SH-SY5Y (cell line): ENCODE measurements at regions not wholly inside any gene's neighbourhood (a gene's known extent, or its start where the extent isn't known, plus 50 kb on each side); places are given as distances from the start of the nearest gene placed in this dataset.

Source experiments
- GATA2 ChIP-seq: IDR thresholded peaks from 2 replicates; pipeline ENCODE4 v1.6.1; 2011; ENCODE audit warnings: mild to moderate bottlenecking, low read depth, low read length
- GATA3 ChIP-seq: IDR thresholded peaks from 2 replicates; pipeline ENCODE4 v1.6.1; 2011; ENCODE audit warnings: low read depth, mild to moderate bottlenecking, low read length, moderate library complexity

GRCh38 chr7:26055241-26055640, 96.8 kb upstream of the NFE2L3 start:
- TF ChIP-seq GATA3 (no peak), GATA2 (no peak)
